Neural cell (in vitro differentiated cells): ENCODE measurements at regions not wholly inside any gene's neighbourhood (a gene's known extent, or its start where the extent isn't known, plus 50 kb on each side); places are given as distances from the start of the nearest gene placed in this dataset.

Source experiments
- EP300 ChIP-seq: fragments of 450-650 bp; conservative IDR thresholded peaks from 2 replicates; pipeline ENCODE4 v1.6.1; 2014; ENCODE audit warnings: antibody characterized with exemption, mild to moderate bottlenecking, moderate library complexity; ENCODE audit not compliant: poor library complexity, severe bottlenecking
- EZH2 ChIP-seq: fragments of 200-600, 300-800 bp; shearing (Covaris generic), sonication (generic); IDR thresholded peaks from 2 replicates; pipeline ENCODE4 v1.6.1; 2014; ENCODE audit warnings: antibody characterized with exemption, low read length, borderline replicate concordance, mild to moderate bottlenecking; ENCODE audit not compliant: insufficient read depth, poor library complexity, severe bottlenecking
- MXI1 ChIP-seq: fragments of 450-650 bp; conservative IDR thresholded peaks from 2 replicates; pipeline ENCODE4 v1.6.1; 2014; ENCODE audit warnings: antibody characterized with exemption, mild to moderate bottlenecking; ENCODE audit not compliant: poor library complexity, severe bottlenecking
- POLR2AphosphoS5 ChIP-seq: IDR thresholded peaks from 2 replicates; pipeline ENCODE4 v1.6.1; 2012
- REST ChIP-seq: IDR thresholded peaks from 2 replicates; pipeline ENCODE4 v1.6.1; 2012; ENCODE audit warnings: borderline replicate concordance
- SMC3 ChIP-seq: fragments of 450-650 bp; conservative IDR thresholded peaks from 2 replicates; pipeline ENCODE4 v1.6.1; 2014; ENCODE audit warnings: antibody characterized with exemption, mild to moderate bottlenecking, moderate library complexity; ENCODE audit not compliant: poor library complexity
- TAF1 ChIP-seq: IDR thresholded peaks from 2 replicates; pipeline ENCODE4 v1.6.1; 2012; ENCODE audit warnings: low read depth
- TF ChIP-seq, protein P1 (sequence below): fragments of 450-650 bp; IDR thresholded peaks from 2 replicates; pipeline ENCODE4 v1.5.1; 2014; ENCODE audit warnings: antibody characterized with exemption, mild to moderate bottlenecking, moderate library complexity; ENCODE audit not compliant: poor library complexity, severe bottlenecking

DNA sequence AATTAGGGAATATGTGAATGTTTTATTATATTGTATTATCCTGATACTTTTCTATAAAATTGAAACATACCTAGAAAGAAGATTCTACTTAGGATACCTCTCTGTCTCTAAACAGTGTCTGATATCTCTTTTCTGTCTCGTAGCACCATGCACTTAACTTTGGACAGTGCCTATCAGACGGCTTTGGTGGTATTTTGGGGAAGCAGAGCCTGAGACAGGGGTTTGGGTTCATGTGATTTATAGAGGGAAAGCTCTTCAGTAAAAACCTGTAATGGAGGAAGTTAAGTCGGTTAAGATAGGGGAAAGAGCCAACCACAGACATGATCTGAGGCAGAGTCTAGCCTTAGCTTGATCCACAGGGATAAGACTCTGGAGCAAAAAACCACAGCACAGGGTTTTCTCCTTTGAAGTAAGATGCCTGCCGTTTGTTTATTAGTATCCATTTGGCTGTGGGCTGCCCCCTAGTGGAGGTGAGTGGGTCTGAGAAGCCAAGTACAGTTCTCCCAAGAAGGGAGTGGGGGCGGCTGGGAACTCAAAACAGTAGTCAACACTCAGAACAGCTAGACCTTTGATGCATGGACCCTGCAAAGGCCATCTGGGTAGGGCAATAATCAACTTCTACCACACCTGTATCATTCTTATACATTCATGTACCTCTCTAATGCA lies 141.2 kb upstream of the ASTN2 start:
- TF ChIP-seq, protein P1, sequence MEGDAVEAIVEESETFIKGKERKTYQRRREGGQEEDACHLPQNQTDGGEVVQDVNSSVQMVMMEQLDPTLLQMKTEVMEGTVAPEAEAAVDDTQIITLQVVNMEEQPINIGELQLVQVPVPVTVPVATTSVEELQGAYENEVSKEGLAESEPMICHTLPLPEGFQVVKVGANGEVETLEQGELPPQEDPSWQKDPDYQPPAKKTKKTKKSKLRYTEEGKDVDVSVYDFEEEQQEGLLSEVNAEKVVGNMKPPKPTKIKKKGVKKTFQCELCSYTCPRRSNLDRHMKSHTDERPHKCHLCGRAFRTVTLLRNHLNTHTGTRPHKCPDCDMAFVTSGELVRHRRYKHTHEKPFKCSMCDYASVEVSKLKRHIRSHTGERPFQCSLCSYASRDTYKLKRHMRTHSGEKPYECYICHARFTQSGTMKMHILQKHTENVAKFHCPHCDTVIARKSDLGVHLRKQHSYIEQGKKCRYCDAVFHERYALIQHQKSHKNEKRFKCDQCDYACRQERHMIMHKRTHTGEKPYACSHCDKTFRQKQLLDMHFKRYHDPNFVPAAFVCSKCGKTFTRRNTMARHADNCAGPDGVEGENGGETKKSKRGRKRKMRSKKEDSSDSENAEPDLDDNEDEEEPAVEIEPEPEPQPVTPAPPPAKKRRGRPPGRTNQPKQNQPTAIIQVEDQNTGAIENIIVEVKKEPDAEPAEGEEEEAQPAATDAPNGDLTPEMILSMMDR: peak; percentile 30
- no peak for TF ChIP-seq EP300
- TF ChIP-seq TAF1: no peak
- no peak for TF ChIP-seq REST
- no peak for TF ChIP-seq POLR2AphosphoS5
- no peak for TF ChIP-seq EZH2
- no peak for TF ChIP-seq MXI1
- TF ChIP-seq SMC3: no peak
